GM19023 (cell line): ENCODE measurements at regions not wholly inside any gene's neighbourhood (a gene's known extent, or its start where the extent isn't known, plus 50 kb on each side); places are given as distances from the start of the nearest gene placed in this dataset.
A peak's percentile ranks its signal among the peaks of the same experiment; 100 is the strongest.
"Not testable (repeated sequence)": the region's sequence is repeated elsewhere in the genome, so short reads cannot be mapped to it uniquely, and the experiment has no call there.

ENCODE experiments used
- ATAC-seq: cut with Tn5 transposase; IDR thresholded peaks from one replicate; pipeline ENCODE4 v1.9.1; 2021; ENCODE audit warnings: mild to moderate bottlenecking, moderate library complexity; ENCODE audit not compliant: unreplicated experiment

- ATAC-seq = no peak
These were observed 492.8 kb upstream of the FSIP2 start for GRCh38 chr2:185245806-185246205.

GRCh38 chr2:185246717-185247116 is 491.9 kb upstream of the FSIP2 start:
- ATAC-seq = no peak

- peak; percentile 67 for ATAC-seq
These were observed 483.0 kb upstream of the FSIP2 start for GRCh38 chr2:185255566-185255965.

GRCh38 chr2:185265747-185266146 is 472.9 kb upstream of the FSIP2 start:
- ATAC-seq = no peak

- no peak for ATAC-seq
These were observed 470.0 kb upstream of the FSIP2 start for GRCh38 chr2:185268651-185269050.

- no peak for ATAC-seq
These were observed 463.7 kb upstream of the FSIP2 start for GRCh38 chr2:185274718-185275484.

GRCh38 chr2:185275979-185276378 is 462.6 kb upstream of the FSIP2 start:
- ATAC-seq = not testable (repeated sequence)

- ATAC-seq = no peak
These were observed 459.8 kb upstream of the FSIP2 start for GRCh38 chr2:185278761-185279160.

GRCh38 chr2:185279999-185280398 is 458.6 kb upstream of the FSIP2 start:
- ATAC-seq = no peak

GRCh38 chr2:185284696-185285095 is 453.9 kb upstream of the FSIP2 start:
- no peak for ATAC-seq

- ATAC-seq = not testable (repeated sequence)
These were observed 448.6 kb upstream of the FSIP2 start for GRCh38 chr2:185290012-185290411.

- ATAC-seq = peak; percentile 96
These were observed 447.5 kb upstream of the FSIP2 start for GRCh38 chr2:185291035-185291647.

GRCh38 chr2:185299867-185300266 is 438.7 kb upstream of the FSIP2 start:
- ATAC-seq = no peak

- ATAC-seq = no peak
These were observed 432.5 kb upstream of the FSIP2 start for GRCh38 chr2:185306119-185306518.

- peak; percentile 83 for ATAC-seq
These were observed 422.2 kb upstream of the FSIP2 start for GRCh38 chr2:185316383-185316782.

GRCh38 chr2:185318271-185318724 is 420.3 kb upstream of the FSIP2 start:
- no peak for ATAC-seq

- no peak for ATAC-seq
These were observed 402.7 kb upstream of the FSIP2 start for GRCh38 chr2:185335879-185336278.

- ATAC-seq = no peak
These were observed 401.6 kb upstream of the FSIP2 start for GRCh38 chr2:185337033-185337432.

- no peak for ATAC-seq
These were observed 400.5 kb upstream of the FSIP2 start for GRCh38 chr2:185338104-185338503.

- ATAC-seq = no peak
These were observed 391.2 kb upstream of the FSIP2 start for GRCh38 chr2:185347445-185347844.

GRCh38 chr2:185360776-185361175 is 377.8 kb upstream of the FSIP2 start:
- no peak for ATAC-seq

GRCh38 chr2:185372188-185372587 is 366.4 kb upstream of the FSIP2 start:
- no peak for ATAC-seq
